NB4 (cell line): ENCODE measurements at regions not wholly inside any gene's neighbourhood (a gene's known extent, or its start where the extent isn't known, plus 50 kb on each side); places are given as distances from the start of the nearest gene placed in this dataset.

Experiments
- POLR2A ChIP-seq: IDR thresholded peaks from 2 replicates; pipeline ENCODE4 v1.6.1; 2011; ENCODE audit warnings: mild to moderate bottlenecking; ENCODE audit not compliant: insufficient read length; ENCODE audit errors: extremely low read depth
- TF ChIP-seq, protein P1 (sequence below): IDR thresholded peaks from one replicate; pipeline ENCODE4 v1.5.1; 2012; ENCODE audit warnings: low read depth, low read length

DNA sequence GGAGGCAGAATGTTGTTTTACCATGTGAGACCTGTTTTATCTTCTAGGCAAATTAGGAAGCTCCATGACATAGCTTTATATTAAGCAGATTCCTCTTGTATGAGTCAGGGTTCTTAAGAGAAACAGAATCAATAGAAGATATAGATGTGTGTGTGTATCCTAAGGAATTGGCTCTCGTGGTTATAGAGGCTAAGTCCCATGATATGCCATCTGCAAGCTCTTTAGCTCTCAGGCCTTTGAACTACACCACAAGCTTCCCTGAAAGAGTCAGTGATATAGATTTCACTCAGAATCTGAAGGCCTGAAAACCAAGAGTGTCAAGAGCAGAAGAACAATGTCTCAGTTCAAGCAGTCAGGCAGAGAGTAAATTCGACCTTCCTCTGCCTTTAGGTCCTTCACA lies 365.8 kb upstream of the ZNF608 start:
- TF ChIP-seq POLR2A: no peak
- TF ChIP-seq, protein P1, sequence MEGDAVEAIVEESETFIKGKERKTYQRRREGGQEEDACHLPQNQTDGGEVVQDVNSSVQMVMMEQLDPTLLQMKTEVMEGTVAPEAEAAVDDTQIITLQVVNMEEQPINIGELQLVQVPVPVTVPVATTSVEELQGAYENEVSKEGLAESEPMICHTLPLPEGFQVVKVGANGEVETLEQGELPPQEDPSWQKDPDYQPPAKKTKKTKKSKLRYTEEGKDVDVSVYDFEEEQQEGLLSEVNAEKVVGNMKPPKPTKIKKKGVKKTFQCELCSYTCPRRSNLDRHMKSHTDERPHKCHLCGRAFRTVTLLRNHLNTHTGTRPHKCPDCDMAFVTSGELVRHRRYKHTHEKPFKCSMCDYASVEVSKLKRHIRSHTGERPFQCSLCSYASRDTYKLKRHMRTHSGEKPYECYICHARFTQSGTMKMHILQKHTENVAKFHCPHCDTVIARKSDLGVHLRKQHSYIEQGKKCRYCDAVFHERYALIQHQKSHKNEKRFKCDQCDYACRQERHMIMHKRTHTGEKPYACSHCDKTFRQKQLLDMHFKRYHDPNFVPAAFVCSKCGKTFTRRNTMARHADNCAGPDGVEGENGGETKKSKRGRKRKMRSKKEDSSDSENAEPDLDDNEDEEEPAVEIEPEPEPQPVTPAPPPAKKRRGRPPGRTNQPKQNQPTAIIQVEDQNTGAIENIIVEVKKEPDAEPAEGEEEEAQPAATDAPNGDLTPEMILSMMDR: no peak
